C4-2B (cell line): ENCODE measurements at regions not wholly inside any gene's neighbourhood (a gene's known extent, or its start where the extent isn't known, plus 50 kb on each side); places are given as distances from the start of the nearest gene placed in this dataset.

ENCODE experiments used
- CTCF ChIP-seq: fragments of 450-650 bp; conservative IDR thresholded peaks from 2 replicates; pipeline ENCODE4 v1.5.1; 2017; ENCODE audit warnings: mild to moderate bottlenecking
- ZFX ChIP-seq: fragments of 450-650 bp; IDR thresholded peaks from 2 replicates; pipeline ENCODE4 v1.6.1; 2017

DNA sequence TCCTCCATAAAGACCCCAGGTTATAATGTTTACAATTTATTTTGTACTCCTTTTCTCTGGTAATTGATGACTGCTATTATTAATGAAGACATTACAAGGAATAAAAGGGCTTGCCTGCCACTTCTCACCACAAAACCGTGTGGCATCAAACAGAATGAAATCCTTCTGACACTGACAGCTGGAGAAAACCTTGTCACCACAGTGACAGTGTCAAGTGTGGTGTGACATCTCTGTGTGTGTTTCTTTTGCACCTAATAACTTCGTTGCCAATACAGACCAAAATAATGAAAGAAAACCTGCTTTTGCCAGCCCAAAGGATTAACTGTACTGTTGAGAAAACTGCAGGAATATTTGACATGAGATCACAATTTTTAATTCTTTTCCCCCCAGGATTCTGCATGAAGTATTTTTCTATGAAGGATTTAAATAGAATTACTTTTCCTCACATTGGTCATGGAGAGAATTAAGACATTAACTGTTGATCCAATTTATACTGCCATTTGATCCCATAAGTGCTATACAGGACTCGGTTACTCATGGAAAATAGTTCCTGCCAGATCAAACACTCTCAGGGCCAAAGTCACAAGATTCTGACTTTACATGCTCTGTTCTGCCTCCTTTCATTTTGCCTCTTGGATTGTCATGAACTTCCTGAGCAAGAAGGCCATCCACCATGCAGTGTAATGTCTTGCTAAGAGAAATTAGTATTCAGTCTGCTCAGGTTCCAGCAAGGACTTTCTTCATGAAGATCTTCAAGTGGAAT is 60.4 kb upstream of the IFNG-AS1 start:
- no peak for TF ChIP-seq CTCF
- TF ChIP-seq ZFX, result no peak
